Neural progenitor cell (in vitro differentiated cells): ENCODE measurements at regions not wholly inside any gene's neighbourhood (a gene's known extent, or its start where the extent isn't known, plus 50 kb on each side); places are given as distances from the start of the nearest gene placed in this dataset.
A peak's percentile ranks its signal among the peaks of the same experiment; 100 is the strongest.

ENCODE experiments used
- DNase-seq: peaks from one replicate; pipeline ENCODE4 v3.0.0-alpha.2; 2016; ENCODE audit warnings: low spot score
- H2AFZ ChIP-seq: fragments of 200-600 bp; sonication (generic); replicated peaks from 2 replicates; pipeline ENCODE4 v1.6.1; 2016; ENCODE audit warnings: antibody characterized with exemption
- H3F3A ChIP-seq: fragments of 200-600 bp; sonication (generic); 2 replicates; pipeline ENCODE4 v1.6.1; 2016; ENCODE audit warnings: antibody characterized with exemption, low read depth
- H3K27ac ChIP-seq: fragments of 200-600 bp; sonication (generic); 2 replicates; pipeline ENCODE4 v1.5.1; 2016; ENCODE audit warnings: mild to moderate bottlenecking
- H3K27me3 ChIP-seq: fragments of 200-600 bp; sonication (generic); 2 replicates; pipeline ENCODE4 v1.6.1; 2016; ENCODE audit warnings: mild to moderate bottlenecking, moderate library complexity
- H3K36me3 ChIP-seq: fragments of 200-600 bp; sonication (generic); 2 replicates; pipeline ENCODE4 v1.5.1; 2016
- H3K4me1 ChIP-seq: fragments of 200-600 bp; sonication (generic); 2 replicates; pipeline ENCODE4 v1.6.1; 2016; ENCODE audit warnings: mixed run types
- H3K4me2 ChIP-seq: fragments of 200-600 bp; sonication (generic); 2 replicates; pipeline ENCODE4 v1.6.1; 2016
- H3K4me3 ChIP-seq: fragments of 200-600 bp; sonication (generic); 2 replicates; pipeline ENCODE4 v1.5.1; 2016
- H3K79me2 ChIP-seq: fragments of 200-600 bp; sonication (generic); 2 replicates; pipeline ENCODE4 v1.6.1; 2016; ENCODE audit warnings: low read depth
- H3K9ac ChIP-seq: fragments of 200-600 bp; sonication (generic); 2 replicates; pipeline ENCODE4 v1.6.1; 2016
- H3K9me3 ChIP-seq: fragments of 200-600 bp; sonication (generic); 2 replicates; pipeline ENCODE4 v1.5.1; 2016; ENCODE audit warnings: low read depth
- H4K20me1 ChIP-seq: fragments of 200-600 bp; sonication (generic); 2 replicates; pipeline ENCODE4 v1.6.1; 2016; ENCODE audit warnings: low read depth
- H3K27ac Mint-ChIP-seq: 3 replicates; pipeline ENCODE4 v1.8.0; 2021; ENCODE audit warnings: mixed read lengths
- H3K27me3 Mint-ChIP-seq: 2 replicates; pipeline ENCODE4 v1.8.0; 2022; ENCODE audit warnings: low read depth, mild to moderate bottlenecking, inconsistent platforms, moderate library complexity, mixed read lengths; ENCODE audit not compliant: insufficient read depth
- H3K36me3 Mint-ChIP-seq: 3 replicates; pipeline ENCODE4 v1.8.0; 2021; ENCODE audit warnings: mixed read lengths
- H3K4me1 Mint-ChIP-seq: 3 replicates; pipeline ENCODE4 v1.8.0; 2021; ENCODE audit warnings: mixed read lengths
- H3K4me3 Mint-ChIP-seq: 3 replicates; pipeline ENCODE4 v1.8.0; 2021; ENCODE audit warnings: mild to moderate bottlenecking, moderate library complexity, mixed read lengths
- H3K9me3 Mint-ChIP-seq: 3 replicates; pipeline ENCODE4 v1.8.0; 2020; ENCODE audit warnings: mixed read lengths
- CTCF ChIP-seq: fragments of 200-600 bp; sonication (generic); IDR thresholded peaks from 2 replicates; pipeline ENCODE4 v1.5.1; 2017; ENCODE audit warnings: antibody characterized with exemption, mild to moderate bottlenecking
- EZH2 ChIP-seq: fragments of 200-600 bp; sonication (generic); IDR thresholded peaks from 2 replicates; pipeline ENCODE4 v1.6.1; 2017; ENCODE audit warnings: antibody characterized with exemption, mild to moderate bottlenecking, moderate library complexity
- EZH2phosphoT487 ChIP-seq: fragments of 200-600 bp; sonication (generic); IDR thresholded peaks from 2 replicates; pipeline ENCODE4 v1.6.1; 2017; ENCODE audit warnings: antibody characterized with exemption

- H4K20me1 ChIP-seq: no peaks in the 10 kb centered on the region
- no peaks in the 10 kb centered on the region for H3K9me3 Mint-ChIP-seq
- no peaks in the 10 kb centered on the region for H3F3A ChIP-seq
- no peak overlapping the region for H3K4me3 Mint-ChIP-seq
- H3K9me3 ChIP-seq: no peaks in the 10 kb centered on the region
- TF ChIP-seq EZH2phosphoT487 (no peak), EZH2 (no peak), CTCF (no peak)
- H3K27ac ChIP-seq: no peak overlapping the region
- peaks cover 10% of the 10 kb centered on the region for H3K27me3 Mint-ChIP-seq
- no peak for DNase-seq
- no peak overlapping the region for H3K4me2 ChIP-seq
- H3K27ac Mint-ChIP-seq: no peak overlapping the region
- H3K9ac ChIP-seq: no peak overlapping the region
- H2AFZ ChIP-seq: peak overlapping the region; percentile 34
- peaks cover 8% of the 10 kb centered on the region for H3K4me1 ChIP-seq
- no peaks in the 10 kb centered on the region for H3K79me2 ChIP-seq
- no peaks in the 10 kb centered on the region for H3K27me3 ChIP-seq
- H3K4me1 Mint-ChIP-seq: peaks cover 12% of the 10 kb centered on the region
- H3K36me3 ChIP-seq: no peaks in the 10 kb centered on the region
- H3K4me3 ChIP-seq: no peak overlapping the region
- no peaks in the 10 kb centered on the region for H3K36me3 Mint-ChIP-seq
Observed at GRCh38 chr2:66849153-66849755, 414.3 kb downstream of the MEIS1 start.

GRCh38 chr2:66850376-66850775 lies 415.5 kb downstream of the MEIS1 start:
- Mint-ChIP-seq H3K4me1 (peaks cover 12% of the 10 kb centered on the region), H3K9me3 (no peaks in the 10 kb centered on the region), H3K4me3 (no peak overlapping the region), H3K27ac (no peak overlapping the region), H3K27me3 (peaks cover 10% of the 10 kb centered on the region), H3K36me3 (no peaks in the 10 kb centered on the region)
- Histone ChIP-seq H3K4me1 (peaks cover 8% of the 10 kb centered on the region), H3K27me3 (no peaks in the 10 kb centered on the region), H3K9me3 (no peaks in the 10 kb centered on the region), H3K36me3 (no peaks in the 10 kb centered on the region), H3K4me3 (no peak overlapping the region), H3K9ac (no peak overlapping the region), H3K4me2 (no peak overlapping the region), H3K79me2 (no peaks in the 10 kb centered on the region), H3K27ac (no peak overlapping the region), H3F3A (no peaks in the 10 kb centered on the region), H2AFZ (peak overlapping the region; percentile 77), H4K20me1 (no peaks in the 10 kb centered on the region)
- DNase-seq: peak; percentile 10
- TF ChIP-seq EZH2phosphoT487 (no peak), CTCF (no peak), EZH2 (no peak)

DNA sequence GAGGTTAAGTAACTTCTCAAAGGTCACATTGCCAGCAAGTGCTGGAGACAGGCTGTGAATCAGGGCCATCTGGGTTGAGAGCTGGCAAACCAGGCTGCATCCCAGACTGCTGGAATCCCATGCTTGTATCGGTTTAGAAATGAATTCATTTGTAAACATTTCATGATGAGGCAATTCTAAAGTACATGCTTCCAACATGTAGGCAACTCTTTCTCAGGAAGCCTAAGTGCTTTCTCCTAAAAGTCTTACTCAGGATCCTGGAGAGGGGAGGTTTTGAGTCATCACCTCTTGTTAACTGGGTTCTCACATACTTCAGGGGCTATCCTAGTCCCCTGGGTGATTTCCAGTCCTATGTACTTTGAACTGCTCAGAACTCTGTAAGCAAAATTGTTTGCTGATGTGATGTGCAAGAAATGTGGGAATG lies 416.5 kb downstream of the MEIS1 start:
- Histone ChIP-seq H4K20me1 (no peaks in the 10 kb centered on the region), H2AFZ (no peak overlapping the region), H3K36me3 (no peaks in the 10 kb centered on the region), H3K4me2 (no peak overlapping the region), H3K9ac (no peak overlapping the region), H3K9me3 (no peaks in the 10 kb centered on the region), H3K79me2 (no peaks in the 10 kb centered on the region), H3K27me3 (no peaks in the 10 kb centered on the region), H3K4me1 (peaks cover 8% of the 10 kb centered on the region), H3K27ac (no peak overlapping the region), H3F3A (no peaks in the 10 kb centered on the region), H3K4me3 (no peak overlapping the region)
- Mint-ChIP-seq H3K9me3 (no peaks in the 10 kb centered on the region), H3K4me3 (no peak overlapping the region), H3K4me1 (peaks cover 12% of the 10 kb centered on the region), H3K27me3 (peaks cover 10% of the 10 kb centered on the region), H3K36me3 (no peaks in the 10 kb centered on the region), H3K27ac (no peak overlapping the region)
- TF ChIP-seq EZH2phosphoT487 (no peak), CTCF (no peak), EZH2 (no peak)
- DNase-seq: no peak
